Pancreas (tissue), 10 donors: ENCODE measurements at regions not wholly inside any gene's neighbourhood (a gene's known extent, or its start where the extent isn't known, plus 50 kb on each side); places are given as distances from the start of the nearest gene placed in this dataset.
A peak's percentile ranks its signal among the peaks of the same experiment; 100 is the strongest.

Experiments used
- ATAC-seq, 4 donors: fragments of 200-7000 bp; cut with Tn5 transposase; one replicate each; pipeline versions ENCODE4 v1.8.0 to v1.9.1; 2020; ENCODE audit warnings: mild to moderate bottlenecking in 4 of 4, moderate library complexity in 4 of 4
- DNase-seq, 6 donors: peaks; one replicate each; pipeline ENCODE4 v3.0.0-alpha.2; 2020
- FAIRE-seq: peaks from 2 replicates; lab custom pipeline; 2012; peaks lifted over from hg19 to GRCh38; lab: Jason Lieb, UNC
- H3K27ac ChIP-seq, 4 donors: fragments of 200-600 bp; sonication (generic); 1 replicate in 3 of 4; 2 replicates in 1 of 4; pipeline versions ENCODE4 v1.5.0 to v1.8.0; 2020
- H3K27me3 ChIP-seq, 4 donors: fragments of 200-600 bp; one replicate each; pipeline ENCODE4 v1.8.0; 2021
- H3K36me3 ChIP-seq, 3 donors: fragments of 200-600 bp; sonication (generic) in 1 of 3; one replicate each; pipeline versions ENCODE4 v1.5.0 to v1.8.0; 2020 to 2021
- H3K4me1 ChIP-seq, 3 donors: fragments of 200-600 bp; one replicate each; pipeline ENCODE4 v1.8.0; 2021
- H3K4me3 ChIP-seq, 4 donors: fragments of 200-600 bp; sonication (generic) in 2 of 4; one replicate each; pipeline versions ENCODE4 v1.5.0 to v1.8.0; 2020 to 2021
- H3K9me3 ChIP-seq, 4 donors: fragments of 200-600 bp; one replicate each; pipeline ENCODE4 v1.8.0; 2021
- CTCF ChIP-seq, 4 donors: fragments of 200-600 bp; sonication (generic) in 3 of 4; IDR thresholded peaks; one replicate each; pipeline versions ENCODE4 v1.5.0 to v1.8.0; 2021; ENCODE audit warnings: antibody characterized with exemption in 4 of 4
- WGBS, 2 donors: extraction: QIAGEN DNeasy Blood & Tissue Kit; methylation state at CpG; one replicate each; pipeline ENCODE4 v1.1.7; 2013; 5-methylcytosine and 5-hydroxymethylcytosine counted together
- intact Hi-C, 3 donors: fragments of 100-400 bp; cut with DNase I; formaldehyde crosslinking; loops; one replicate each; pipeline versions ENCODE4 v1.11.1 to v1.14.2; 2022
- donor health status: healthy with polysubstance abuse.
- donor health status: DM: no; HTN: no; CAD: no; lungs with moderate emphysema.
- donor health status: DM: no; HTN: no; CAD: no.
- donor health status: control.
- donor health status: control.
- donor health status: Bipolar disorder and iron deficiency.
- donor health status: DM: yes; HTN: yes; CAD: no.
- donor health status: DM: no; HTN: no; CAD: no.
- donor health status: DM: no; HTN: no; CAD: no.
- donor health status: DM: yes; HTN: yes; CAD: no.

GRCh38 chr6:39992861-39993622, 58.8 kb upstream of the MOCS1 start:
- Histone ChIP-seq H3K27me3 (no peaks in the 10 kb centered on the region), H3K36me3 (no peaks in the 10 kb centered on the region), H3K9me3 (no peaks in the 10 kb centered on the region), H3K4me1 (no peaks in the 10 kb centered on the region), H3K4me3 (no peak overlapping the region), H3K27ac (peak overlapping the region in 3 of 4 donors; percentile 22 to 56 (median 32))
- WGBS, 2 donors = 46% methylated on average over 7 of the region's 7 CpGs
- TF ChIP-seq CTCF (IDR thresholded peaks at IDR 0.05) = no peak
- ATAC-seq = peak; percentile 73 to 91 (median 84)
- no peak for FAIRE-seq
- intact Hi-C loops = no loop called here
- DNase-seq = peak in 3 of 6 donors; percentile 30 to 39 (median 31)
